H1 (cell line): ENCODE measurements at regions not wholly inside any gene's neighbourhood (a gene's known extent, or its start where the extent isn't known, plus 50 kb on each side); places are given as distances from the start of the nearest gene placed in this dataset.

ENCODE experiments used
- CTCF ChIA-PET: fragments of 300-600 bp; sonication (Branson Sonifier 250); formaldehyde crosslinking; loops from one replicate; lab custom pipeline; 2021; ENCODE audit not compliant: partially characterized antibody; lab: Charles Lee
- POLR2A ChIA-PET: fragments of 300-600 bp; sonication (Branson Sonifier 250); formaldehyde crosslinking; loops from one replicate; lab custom pipeline; 2021; ENCODE audit warnings: inconsistent platforms; ENCODE audit not compliant: partially characterized antibody; lab: Charles Lee
- DNase-seq, 2 experiments: peaks; one replicate each; pipeline versions ENCODE4 v3.0.0 to v3.0.0-alpha.2; 2010 to 2022; ENCODE audit warnings: low spot score in 2 of 2, low read depth in 1 of 2, mixed read lengths in 1 of 2
- FAIRE-seq: peaks from 2 replicates; lab custom pipeline; 2011; peaks lifted over from hg19 to GRCh38; lab: Jason Lieb, UNC
- H2AFZ ChIP-seq: 2 replicates; pipeline ENCODE4 v1.8.1; 2012; ENCODE audit warnings: low read length, inconsistent platforms
- H2AK5ac ChIP-seq: 2 replicates; pipeline ENCODE4 v1.6.1; 2013; ENCODE audit warnings: low read depth, low read length
- H2BK120ac ChIP-seq: replicated peaks from 2 replicates; pipeline ENCODE3; 2013; ENCODE audit warnings: low read depth, low read length, inconsistent platforms
- H2BK12ac ChIP-seq: 2 replicates; pipeline ENCODE4 v1.6.1; 2013; ENCODE audit warnings: low read depth, low read length
- H2BK15ac ChIP-seq: 2 replicates; pipeline ENCODE4 v1.6.1; 2013; ENCODE audit warnings: low read length
- H2BK20ac ChIP-seq: 2 replicates; pipeline ENCODE4 v1.6.1; 2013; ENCODE audit warnings: low read length
- H2BK5ac ChIP-seq: 2 replicates; pipeline ENCODE4 v1.6.1; 2013; ENCODE audit warnings: low read depth, low read length
- H3K14ac ChIP-seq: 2 replicates; pipeline ENCODE4 v1.6.1; 2013; ENCODE audit warnings: inconsistent platforms; ENCODE audit not compliant: insufficient read length
- H3K18ac ChIP-seq: 2 replicates; pipeline ENCODE4 v1.6.1; 2013; ENCODE audit warnings: low read length; ENCODE audit errors: extremely low read depth
- H3K23ac ChIP-seq: 2 replicates; pipeline ENCODE4 v1.6.1; 2013; ENCODE audit warnings: inconsistent platforms; ENCODE audit not compliant: insufficient read length
- H3K23me2 ChIP-seq: 2 replicates; pipeline ENCODE4 v1.6.1; 2013; ENCODE audit warnings: low read depth, low read length
- H3K27ac ChIP-seq: 2 replicates; pipeline ENCODE4 v1.6.1; 2011; ENCODE audit warnings: low read depth, low read length, inconsistent platforms
- H3K27me3 ChIP-seq, 4 experiments: replicated peaks in 1 of 4; 1 replicate in 1 of 4; 2 replicates in 3 of 4; pipeline versions ENCODE4 v1.6.1 to v1.8.1; 2011 to 2013; ENCODE audit warnings: low read length in 3 of 4, mild to moderate bottlenecking in 3 of 4, inconsistent platforms in 2 of 4, mixed read lengths in 2 of 4, moderate library complexity in 1 of 4; ENCODE audit not compliant: control insufficient read depth in 3 of 4, insufficient read depth in 3 of 4; ENCODE audit errors: extremely low read depth in 1 of 4
- H3K36me3 ChIP-seq, 4 experiments: 2 replicates each; pipeline versions ENCODE4 v1.6.1 to v1.8.1; 2011 to 2013; ENCODE audit warnings: mild to moderate bottlenecking in 4 of 4, low read length in 3 of 4, moderate library complexity in 2 of 4, control low read depth in 1 of 4, inconsistent platforms in 1 of 4; ENCODE audit not compliant: insufficient read depth in 4 of 4, control insufficient read depth in 2 of 4
- H3K4ac ChIP-seq: replicated peaks from 2 replicates; pipeline ENCODE3; 2013; ENCODE audit warnings: low read length, low read depth, mixed read lengths, inconsistent platforms; ENCODE audit not compliant: insufficient read length
- H3K4me1 ChIP-seq, 4 experiments: replicated peaks in 1 of 4; 1 replicate in 1 of 4; 2 replicates in 3 of 4; pipeline versions ENCODE4 v1.6.1 to v1.8.1; 2011 to 2013; ENCODE audit warnings: low read length in 3 of 4, inconsistent platforms in 2 of 4, mixed read lengths in 1 of 4; ENCODE audit not compliant: insufficient read depth in 4 of 4, control insufficient read depth in 3 of 4
- H3K4me2 ChIP-seq, 2 experiments: 2 replicates each; pipeline versions ENCODE4 v1.6.1 to v1.8.1; 2011 to 2013; ENCODE audit warnings: low read depth in 2 of 2, low read length in 2 of 2, control low read depth in 1 of 2, inconsistent platforms in 1 of 2, mild to moderate bottlenecking in 1 of 2; ENCODE audit not compliant: insufficient read depth in 1 of 2
- H3K4me3 ChIP-seq, 4 experiments: fragments of 200-600, 300-600 bp in 1 of 4; sonication (generic), shearing (Covaris generic), sonication (Bioruptor Twin) in 1 of 4; 2 replicates each; pipeline versions ENCODE4 v1.5.1 to v1.8.1; 2011 to 2016; ENCODE audit warnings: low read length in 4 of 4, low read depth in 3 of 4, control low read depth in 2 of 4, inconsistent platforms in 2 of 4, mild to moderate bottlenecking in 2 of 4, mixed read lengths in 1 of 4, moderate library complexity in 1 of 4; ENCODE audit not compliant: insufficient read depth in 2 of 4; ENCODE audit errors: extremely low read depth in 1 of 4
- H3K56ac ChIP-seq: replicated peaks from 2 replicates; pipeline ENCODE3; 2013; ENCODE audit warnings: low read depth, mild to moderate bottlenecking, mixed read lengths, low read length, inconsistent platforms; ENCODE audit not compliant: insufficient read length
- H3K79me1 ChIP-seq: 2 replicates; pipeline ENCODE4 v1.6.1; 2013; ENCODE audit warnings: low read depth, low read length, control low read depth
- H3K79me2 ChIP-seq, 2 experiments: 2 replicates each; pipeline versions ENCODE4 v1.6.1 to v1.8.1; 2012 to 2013; ENCODE audit warnings: low read length in 2 of 2, mild to moderate bottlenecking in 2 of 2, inconsistent platforms in 1 of 2; ENCODE audit not compliant: insufficient read depth in 2 of 2, control insufficient read depth in 1 of 2
- H3K9ac ChIP-seq, 4 experiments: replicated peaks in 1 of 4; 1 replicate in 1 of 4; 2 replicates in 3 of 4; pipeline versions ENCODE4 v1.6.1 to v1.8.1; 2011 to 2013; ENCODE audit warnings: low read depth in 3 of 4, low read length in 3 of 4, control low read depth in 2 of 4, mild to moderate bottlenecking in 2 of 4, moderate library complexity in 2 of 4, inconsistent platforms in 1 of 4; ENCODE audit errors: extremely low read depth in 1 of 4
- H3K9me3 ChIP-seq, 2 experiments: 2 replicates each; pipeline versions ENCODE4 v1.6.1 to v1.8.1; 2012 to 2013; ENCODE audit warnings: mild to moderate bottlenecking in 2 of 2, moderate library complexity in 2 of 2, control low read depth in 1 of 2, inconsistent platforms in 1 of 2, low read depth in 1 of 2, low read length in 1 of 2, mixed read lengths in 1 of 2; ENCODE audit not compliant: insufficient read depth in 2 of 2
- H4K20me1 ChIP-seq, 2 experiments: replicated peaks in 1 of 2; 2 replicates each; pipeline versions ENCODE3 to v1.8.1; 2011 to 2013; ENCODE audit warnings: inconsistent platforms in 2 of 2, low read length in 2 of 2, mild to moderate bottlenecking in 1 of 2; ENCODE audit not compliant: insufficient read depth in 2 of 2, control insufficient read depth in 1 of 2
- H4K5ac ChIP-seq: 2 replicates; pipeline ENCODE4 v1.6.1; 2013; ENCODE audit warnings: low read length, low read depth, mixed read lengths, inconsistent platforms; ENCODE audit not compliant: insufficient read length
- H4K8ac ChIP-seq: 2 replicates; pipeline ENCODE4 v1.8.0; 2013; ENCODE audit warnings: mild to moderate bottlenecking, moderate library complexity, low read length, inconsistent platforms; ENCODE audit not compliant: insufficient read depth; ENCODE audit errors: extremely low read depth
- H4K91ac ChIP-seq: replicated peaks from 2 replicates; pipeline ENCODE3; 2013; ENCODE audit warnings: low read length, mixed read lengths, inconsistent platforms; ENCODE audit not compliant: insufficient read length
- ASH2L ChIP-seq: fragments of 200-600, 300-600 bp; sonication (generic); IDR thresholded peaks from one replicate; pipeline ENCODE4 v1.7.1; 2017; ENCODE audit warnings: low read length
- BACH1 ChIP-seq: IDR thresholded peaks from 2 replicates; pipeline ENCODE4 v1.6.1; 2012; ENCODE audit warnings: low read length, improper control_type of control experiment
- BRCA1 ChIP-seq: IDR thresholded peaks from 2 replicates; pipeline ENCODE4 v1.6.1; 2012; ENCODE audit warnings: low read depth, low read length, improper control_type of control experiment
- CEBPB ChIP-seq: IDR thresholded peaks from 2 replicates; pipeline ENCODE4 v1.6.1; 2012; ENCODE audit warnings: low read depth, low read length
- CHD2 ChIP-seq: IDR thresholded peaks from 2 replicates; pipeline ENCODE4 v1.6.1; 2012; ENCODE audit warnings: low read length, improper control_type of control experiment
- CREB1 ChIP-seq: IDR thresholded peaks from 2 replicates; pipeline ENCODE4 v1.6.1; 2012; ENCODE audit warnings: inconsistent platforms
- HDAC6 ChIP-seq: IDR thresholded peaks from one replicate; pipeline ENCODE4 v1.7.1; 2012; ENCODE audit warnings: low read depth, mild to moderate bottlenecking, inconsistent platforms, low read length, moderate library complexity
- JUN ChIP-seq: IDR thresholded peaks from 2 replicates; pipeline ENCODE4 v1.6.1; 2011; ENCODE audit warnings: low read depth, mild to moderate bottlenecking, improper control_type of control experiment, low read length
- KDM5A ChIP-seq: fragments of 200-600 bp; IDR thresholded peaks from 2 replicates; pipeline ENCODE4 v1.7.1; 2012; ENCODE audit warnings: mild to moderate bottlenecking, low read length, inconsistent platforms, mixed read lengths
- MAFK ChIP-seq: IDR thresholded peaks from 2 replicates; pipeline ENCODE4 v1.6.1; 2012; ENCODE audit warnings: low read depth, mild to moderate bottlenecking, improper control_type of control experiment, low read length
- MAX ChIP-seq: IDR thresholded peaks from 2 replicates; pipeline ENCODE4 v1.6.1; 2012; ENCODE audit warnings: inconsistent platforms
- POLR2AphosphoS5 ChIP-seq: IDR thresholded peaks from 2 replicates; pipeline ENCODE4 v1.6.1; 2011; ENCODE audit warnings: low read depth, low read length
- RAD21 ChIP-seq, 2 experiments: IDR thresholded peaks in 1 of 2; conservative IDR thresholded peaks in 1 of 2; 2 replicates each; pipeline ENCODE4 v1.6.1; 2011; ENCODE audit warnings: low read depth in 2 of 2, low read length in 2 of 2, improper control_type of control experiment in 1 of 2, inconsistent platforms in 1 of 2, mild to moderate bottlenecking in 1 of 2, moderate library complexity in 1 of 2
- RFX5 ChIP-seq: IDR thresholded peaks from 2 replicates; pipeline ENCODE4 v1.6.1; 2011; ENCODE audit warnings: low read depth, low read length, improper control_type of control experiment, borderline replicate concordance
- RXRA ChIP-seq: IDR thresholded peaks from 2 replicates; pipeline ENCODE4 v1.6.1; 2011; ENCODE audit warnings: low read depth, mild to moderate bottlenecking, low read length, moderate library complexity; ENCODE audit not compliant: insufficient read depth
- SIN3A ChIP-seq, 2 experiments: IDR thresholded peaks in 1 of 2; conservative IDR thresholded peaks in 1 of 2; 2 replicates each; pipeline ENCODE4 v1.6.1; 2011 to 2012; ENCODE audit warnings: low read length in 2 of 2, improper control_type of control experiment in 1 of 2, low read depth in 1 of 2, mild to moderate bottlenecking in 1 of 2
- SP1 ChIP-seq: IDR thresholded peaks from 2 replicates; pipeline ENCODE4 v1.6.1; 2011; ENCODE audit warnings: low read depth, low read length
- SP2 ChIP-seq: IDR thresholded peaks from 2 replicates; pipeline ENCODE4 v1.6.1; 2012; ENCODE audit warnings: mild to moderate bottlenecking, low read length, inconsistent platforms

- no peak for FAIRE-seq
- Histone ChIP-seq H3K36me3 (no peaks in the 10 kb centered on the region), H3K9ac (no peak overlapping the region), H3K23me2 (no peaks in the 10 kb centered on the region), H2BK15ac (no peak overlapping the region), H2BK5ac (no peak overlapping the region), H2AFZ (no peak overlapping the region), H3K27ac (no peak overlapping the region), H4K5ac (no peak overlapping the region), H3K9me3 (no peaks in the 10 kb centered on the region), H3K4me3 (no peak overlapping the region), H2BK120ac (no peak overlapping the region), H4K8ac (no peak overlapping the region), H3K23ac (no peak overlapping the region), H3K79me2 (no peaks in the 10 kb centered on the region), H3K4me2 (no peak overlapping the region), H3K14ac (no peak overlapping the region), H3K56ac (no peak overlapping the region), H3K4me1 (no peaks in the 10 kb centered on the region), H3K18ac (no peak overlapping the region), H2AK5ac (no peak overlapping the region), H4K91ac (no peak overlapping the region), H3K27me3 (no peaks in the 10 kb centered on the region), H2BK20ac (no peak overlapping the region), H3K79me1 (no peaks in the 10 kb centered on the region), H3K4ac (no peak overlapping the region), H4K20me1 (no peaks in the 10 kb centered on the region), H2BK12ac (no peak overlapping the region)
- ChIA-PET CTCF (no interaction called here), POLR2A (no interaction called here)
- no peak for DNase-seq
- TF ChIP-seq POLR2AphosphoS5 (no peak), BACH1 (no peak), BRCA1 (no peak), CHD2 (no peak), SP2 (no peak), CEBPB (no peak), SP1 (no peak), SIN3A (conservative IDR thresholded peaks at IDR 0.05 in 1 of 2, IDR thresholded peaks at IDR 0.05 in 1 of 2; ENCODE audit: low read depth in 1 of 2, low read length in 2 of 2) (no peak), HDAC6 (no peak), RFX5 (no peak), JUN (no peak), RAD21 (IDR thresholded peaks at IDR 0.05 in 1 of 2, conservative IDR thresholded peaks at IDR 0.05 in 1 of 2; ENCODE audit: low read depth in 2 of 2, low read length in 2 of 2) (no peak), CREB1 (no peak), RXRA (no peak), MAFK (no peak), ASH2L (no peak), MAX (no peak), KDM5A (no peak)
Observed at GRCh38 chr14:44339231-44339630, 167.9 kb downstream of the FSCB start.
